HG02798 (cell line): ENCODE measurements at regions not wholly inside any gene's neighbourhood (a gene's known extent, or its start where the extent isn't known, plus 50 kb on each side); places are given as distances from the start of the nearest gene placed in this dataset.

Experiments used
- ATAC-seq: cut with Tn5 transposase; IDR thresholded peaks from one replicate; pipeline ENCODE4 v1.9.1; 2021; ENCODE audit warnings: mild to moderate bottlenecking; ENCODE audit not compliant: unreplicated experiment, poor library complexity

- no peak for ATAC-seq
Measured at GRCh38 chr1:221948459-221948858, 206.6 kb upstream of the DUSP10 start.

GRCh38 chr1:221947731-221948130 is 205.8 kb upstream of the DUSP10 start:
- no peak for ATAC-seq

GRCh38 chr1:221946768-221947167 is 204.9 kb upstream of the DUSP10 start:
- no peak for ATAC-seq

- no peak for ATAC-seq
Measured at GRCh38 chr1:221945669-221946068, 203.8 kb upstream of the DUSP10 start.

GRCh38 chr1:221944247-221944870 is 202.5 kb upstream of the DUSP10 start:
- ATAC-seq: no peak

GRCh38 chr1:221940631-221941030 is 198.7 kb upstream of the DUSP10 start:
- no peak for ATAC-seq

- peak; percentile 89 for ATAC-seq
Measured at GRCh38 chr1:221939607-221940006, 197.7 kb upstream of the DUSP10 start.

- ATAC-seq: no peak
Measured at GRCh38 chr1:221937155-221937953, 195.5 kb upstream of the DUSP10 start.

- ATAC-seq: no peak
Measured at GRCh38 chr1:221933814-221934213, 191.9 kb upstream of the DUSP10 start.

- ATAC-seq: no peak
Measured at GRCh38 chr1:221926441-221926840, 184.6 kb upstream of the DUSP10 start.

- no peak for ATAC-seq
Measured at GRCh38 chr1:221925947-221926346, 184.1 kb upstream of the DUSP10 start.

- no peak for ATAC-seq
Measured at GRCh38 chr1:221923929-221924598, 182.2 kb upstream of the DUSP10 start.

- ATAC-seq: no peak
Measured at GRCh38 chr1:221921936-221922335, 180.0 kb upstream of the DUSP10 start.

- ATAC-seq: peak; percentile 31
Measured at GRCh38 chr1:221919743-221920142, 177.9 kb upstream of the DUSP10 start.

GRCh38 chr1:221919341-221919740 is 177.5 kb upstream of the DUSP10 start:
- no peak for ATAC-seq

GRCh38 chr1:221916176-221916575 is 174.3 kb upstream of the DUSP10 start:
- no peak for ATAC-seq

GRCh38 chr1:221915764-221916163 is 173.9 kb upstream of the DUSP10 start:
- ATAC-seq: no peak

- ATAC-seq: no peak
Measured at GRCh38 chr1:221913351-221913892, 171.5 kb upstream of the DUSP10 start.

- ATAC-seq: no peak
Measured at GRCh38 chr1:221912230-221912629, 170.3 kb upstream of the DUSP10 start.

GRCh38 chr1:221911714-221912113 is 169.8 kb upstream of the DUSP10 start:
- peak; percentile 57 for ATAC-seq

- peak; percentile 66 for ATAC-seq
Measured at GRCh38 chr1:221910222-221910621, 168.3 kb upstream of the DUSP10 start.
